Transverse colon (tissue), 4 donors: ENCODE measurements at regions not wholly inside any gene's neighbourhood (a gene's known extent, or its start where the extent isn't known, plus 50 kb on each side); places are given as distances from the start of the nearest gene placed in this dataset.

Experiments used
- DNase-seq: peaks from one replicate; pipeline ENCODE4 v3.0.0-alpha.2; 2019
- H3K27ac ChIP-seq, 4 donors: fragments of 200-600 bp; sonication (generic); 2 replicates each; pipeline ENCODE4 v1.5.1; 2016 to 2018; ENCODE audit warnings: inconsistent platforms in 4 of 4
- H3K27me3 ChIP-seq: fragments of 200-600 bp; sonication (generic); 2 replicates; pipeline ENCODE4 v1.5.1; 2017; ENCODE audit warnings: inconsistent platforms
- H3K36me3 ChIP-seq, 4 donors: fragments of 200-600 bp; sonication (generic); 2 replicates each; pipeline ENCODE4 v1.5.1; 2017 to 2019; ENCODE audit warnings: inconsistent platforms in 4 of 4
- H3K4me1 ChIP-seq, 4 donors: fragments of 200-600 bp; sonication (generic); 2 replicates each; pipeline ENCODE4 v1.5.1; 2017 to 2020; ENCODE audit warnings: inconsistent platforms in 4 of 4
- H3K4me3 ChIP-seq, 4 donors: fragments of 200-600 bp; sonication (generic); 1 replicate in 1 of 4; 2 replicates in 3 of 4; pipeline versions ENCODE4 v1.5.1 to v1.6.1; 2017 to 2019; ENCODE audit warnings: inconsistent platforms in 4 of 4
- H3K9me3 ChIP-seq, 2 donors: fragments of 200-600 bp; sonication (generic); 2 replicates each; pipeline ENCODE4 v1.5.1; 2017 to 2019; ENCODE audit warnings: inconsistent platforms in 2 of 2
- CTCF ChIP-seq, 5 experiments: fragments of 200-600 bp in 3 of 5; fragments of 450-650 bp in 2 of 5; sonication (generic) in 3 of 5; IDR thresholded peaks; 1 replicate in 2 of 5; 2 replicates in 3 of 5; pipeline ENCODE4 v1.5.1; 2016 to 2017; ENCODE audit warnings: antibody characterized with exemption in 5 of 5, inconsistent platforms in 3 of 5, mild to moderate bottlenecking in 2 of 5, moderate library complexity in 1 of 5
- EP300 ChIP-seq: sonication (generic); formaldehyde crosslinking; IDR thresholded peaks from one replicate; pipeline ENCODE4 v1.6.1; 2017; ENCODE audit warnings: antibody characterized with exemption, low read depth
- POLR2A ChIP-seq: fragments of 450-650 bp; IDR thresholded peaks from one replicate; pipeline ENCODE4 v1.6.1; 2016; ENCODE audit warnings: antibody characterized with exemption, mild to moderate bottlenecking, moderate library complexity
- POLR2AphosphoS5 ChIP-seq, 3 donors: sonication (generic); formaldehyde crosslinking; IDR thresholded peaks; one replicate each; pipeline ENCODE4 v1.6.1; 2016; ENCODE audit warnings: antibody characterized with exemption in 3 of 3
- WGBS, 2 donors: methylation state at CpG; one replicate each; pipeline ENCODE4 v1.1.5; 2018; ENCODE audit warnings: low coverage in 1 of 2; 5-methylcytosine and 5-hydroxymethylcytosine counted together
- in situ Hi-C, 4 donors: fragments of 200-750 bp; cut with MboI; loops; one replicate each; pipeline versions ENCODE4 v1.15.0 to v1.15.1; 2017; ENCODE audit warnings: low sequenced_read_pairs in 3 of 4, low pct_ligation_motif_present in 1 of 4, low pct_unique_long_range_greater_than_20kb in 1 of 4
- intact Hi-C: fragments of 100-400 bp; cut with DNase I; formaldehyde crosslinking; loops from one replicate; pipeline ENCODE4 v1.15.1; 2023; ENCODE audit warnings: low total_unique reads

GRCh38 chr2:120667981-120668380 lies 67.7 kb upstream of the GLI2 start:
- Histone ChIP-seq H3K4me3 (no peak overlapping the region), H3K4me1 (peaks cover 0 to 4% (median 0%) of the 10 kb centered on the region in 4 donors), H3K36me3 (no peaks in the 10 kb centered on the region), H3K27me3 (peaks cover 36% of the 10 kb centered on the region), H3K27ac (no peak overlapping the region), H3K9me3 (peaks cover 7 to 13% of the 10 kb centered on the region in 2 donors)
- no peak for TF ChIP-seq EP300
- no peak for TF ChIP-seq CTCF (IDR thresholded peaks at IDR 0.05)
- TF ChIP-seq POLR2AphosphoS5 (IDR thresholded peaks at IDR 0.05): no peak
- no peak for TF ChIP-seq POLR2A
- WGBS, 2 donors: 88% methylated on average over 2 of the region's 2 CpGs; no CpG with 5 or more reads in 1 of the 2 donors
- intact Hi-C loops (no loop called here), in situ Hi-C loops (no loop called here)
- no peak for DNase-seq

- Histone ChIP-seq H3K27ac (no peak overlapping the region), H3K4me3 (no peak overlapping the region), H3K27me3 (peaks cover 39% of the 10 kb centered on the region), H3K9me3 (peaks cover 7 to 13% of the 10 kb centered on the region in 2 donors), H3K4me1 (peaks cover 0 to 4% (median 0%) of the 10 kb centered on the region in 4 donors), H3K36me3 (no peaks in the 10 kb centered on the region)
- intact Hi-C loops: no loop called here
- TF ChIP-seq EP300 (no peak), POLR2AphosphoS5 (IDR thresholded peaks at IDR 0.05) (no peak), POLR2A (no peak), CTCF (IDR thresholded peaks at IDR 0.05) (no peak)
- WGBS, 2 donors: 15 to 32% methylated on average over 3 to 23 of the region's 23 CpGs
- no peak for DNase-seq
- in situ Hi-C loops: no loop called here
Observed at GRCh38 chr2:120669121-120669952, 66.3 kb upstream of the GLI2 start.

GRCh38 chr2:120669971-120670370 lies 65.7 kb upstream of the GLI2 start:
- intact Hi-C loops: no loop called here
- Histone ChIP-seq H3K27ac (no peak overlapping the region), H3K4me3 (no peak overlapping the region), H3K4me1 (peaks cover 0 to 4% (median 0%) of the 10 kb centered on the region in 4 donors), H3K9me3 (peaks cover 7 to 13% of the 10 kb centered on the region in 2 donors), H3K27me3 (peaks cover 39% of the 10 kb centered on the region), H3K36me3 (no peaks in the 10 kb centered on the region)
- WGBS, 2 donors: 64% methylated on average over 12 of the region's 12 CpGs; no CpG with 5 or more reads in 1 of the 2 donors
- DNase-seq: no peak
- TF ChIP-seq CTCF (IDR thresholded peaks at IDR 0.05) (no peak), POLR2AphosphoS5 (IDR thresholded peaks at IDR 0.05) (no peak), EP300 (no peak)
- in situ Hi-C loops: loop anchor here in 2 of 4 donors (10.0 kb wide), 2 partner anchors 325 to 335 kb away; partner anchors contain the start of gene INHBB (in 1 of the 2)

GRCh38 chr2:120670371-120670770 lies 65.3 kb upstream of the GLI2 start:
- H3K4me3 ChIP-seq: no peak overlapping the region
- intact Hi-C loops: no loop called here
- 63% methylated on average over 12 of the region's 12 CpGs; no CpG with 5 or more reads in 1 of the 2 donors for WGBS, 2 donors

More at GRCh38 chr2:120670371-120670770, 65.3 kb upstream of the GLI2 start:
- no peak for DNase-seq
- H3K9me3 ChIP-seq: peaks cover 7 to 13% of the 10 kb centered on the region in 2 donors
- H3K27ac ChIP-seq: no peak overlapping the region
- H3K27me3 ChIP-seq: peaks cover 42% of the 10 kb centered on the region
- in situ Hi-C loops: loop anchor here in 2 of 4 donors (10.0 kb wide), 2 partner anchors 326 to 336 kb away; partner anchors contain the start of gene INHBB (in 1 of the 2)
- TF ChIP-seq POLR2AphosphoS5 (IDR thresholded peaks at IDR 0.05) (no peak), CTCF (IDR thresholded peaks at IDR 0.05) (no peak), POLR2A (no peak), EP300 (no peak)
- H3K4me1 ChIP-seq: peaks cover 0 to 4% (median 0%) of the 10 kb centered on the region in 4 donors
- no peaks in the 10 kb centered on the region for H3K36me3 ChIP-seq
